ENCODE measurements at regions not wholly inside any gene's neighbourhood (a gene's known extent, or its start where the extent isn't known, plus 50 kb on each side); places are given as distances from the start of the nearest gene placed in this dataset.
A peak's percentile ranks its signal among the peaks of the same experiment; 100 is the strongest.

DNA sequence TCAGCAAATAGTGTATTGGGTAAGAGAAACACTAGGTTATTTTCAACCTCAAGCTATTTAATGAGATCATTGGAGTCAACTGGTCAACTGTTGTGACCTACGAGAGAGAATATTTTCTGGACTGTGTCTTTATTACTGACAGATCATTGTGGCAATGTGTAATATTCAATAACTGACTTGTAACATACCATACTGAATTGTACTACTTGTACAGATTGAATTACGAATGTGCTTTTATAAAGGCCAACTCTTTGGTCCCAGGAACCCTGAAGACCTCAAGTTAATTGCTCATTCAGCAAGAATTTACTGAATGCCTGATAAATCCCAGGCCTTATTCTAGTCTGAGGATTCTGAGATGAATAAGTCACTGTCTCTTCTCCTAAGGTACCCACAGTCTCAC is 56.1 kb upstream of the CAMK1G start:
- H3K4me3 Mint-ChIP-seq: no peak overlapping the region
- peaks cover 15% of the 10 kb centered on the region for H3K27me3 Mint-ChIP-seq (ENCODE audit: insufficient read depth)
- peaks cover 28% of the 10 kb centered on the region for H3K4me1 Mint-ChIP-seq (ENCODE audit: low read depth)
- H3K27ac Mint-ChIP-seq: no peak overlapping the region; the same call in 1 of the 2 replicates
- H3K36me3 Mint-ChIP-seq (ENCODE audit: low read depth): no peaks in the 10 kb centered on the region
- TF ChIP-seq, protein P1, sequence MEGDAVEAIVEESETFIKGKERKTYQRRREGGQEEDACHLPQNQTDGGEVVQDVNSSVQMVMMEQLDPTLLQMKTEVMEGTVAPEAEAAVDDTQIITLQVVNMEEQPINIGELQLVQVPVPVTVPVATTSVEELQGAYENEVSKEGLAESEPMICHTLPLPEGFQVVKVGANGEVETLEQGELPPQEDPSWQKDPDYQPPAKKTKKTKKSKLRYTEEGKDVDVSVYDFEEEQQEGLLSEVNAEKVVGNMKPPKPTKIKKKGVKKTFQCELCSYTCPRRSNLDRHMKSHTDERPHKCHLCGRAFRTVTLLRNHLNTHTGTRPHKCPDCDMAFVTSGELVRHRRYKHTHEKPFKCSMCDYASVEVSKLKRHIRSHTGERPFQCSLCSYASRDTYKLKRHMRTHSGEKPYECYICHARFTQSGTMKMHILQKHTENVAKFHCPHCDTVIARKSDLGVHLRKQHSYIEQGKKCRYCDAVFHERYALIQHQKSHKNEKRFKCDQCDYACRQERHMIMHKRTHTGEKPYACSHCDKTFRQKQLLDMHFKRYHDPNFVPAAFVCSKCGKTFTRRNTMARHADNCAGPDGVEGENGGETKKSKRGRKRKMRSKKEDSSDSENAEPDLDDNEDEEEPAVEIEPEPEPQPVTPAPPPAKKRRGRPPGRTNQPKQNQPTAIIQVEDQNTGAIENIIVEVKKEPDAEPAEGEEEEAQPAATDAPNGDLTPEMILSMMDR (IDR thresholded peaks at IDR 0.05): no peak
- no peaks in the 10 kb centered on the region for H3K9me3 Mint-ChIP-seq
- peak; percentile 74 for DNase-seq

DNA sequence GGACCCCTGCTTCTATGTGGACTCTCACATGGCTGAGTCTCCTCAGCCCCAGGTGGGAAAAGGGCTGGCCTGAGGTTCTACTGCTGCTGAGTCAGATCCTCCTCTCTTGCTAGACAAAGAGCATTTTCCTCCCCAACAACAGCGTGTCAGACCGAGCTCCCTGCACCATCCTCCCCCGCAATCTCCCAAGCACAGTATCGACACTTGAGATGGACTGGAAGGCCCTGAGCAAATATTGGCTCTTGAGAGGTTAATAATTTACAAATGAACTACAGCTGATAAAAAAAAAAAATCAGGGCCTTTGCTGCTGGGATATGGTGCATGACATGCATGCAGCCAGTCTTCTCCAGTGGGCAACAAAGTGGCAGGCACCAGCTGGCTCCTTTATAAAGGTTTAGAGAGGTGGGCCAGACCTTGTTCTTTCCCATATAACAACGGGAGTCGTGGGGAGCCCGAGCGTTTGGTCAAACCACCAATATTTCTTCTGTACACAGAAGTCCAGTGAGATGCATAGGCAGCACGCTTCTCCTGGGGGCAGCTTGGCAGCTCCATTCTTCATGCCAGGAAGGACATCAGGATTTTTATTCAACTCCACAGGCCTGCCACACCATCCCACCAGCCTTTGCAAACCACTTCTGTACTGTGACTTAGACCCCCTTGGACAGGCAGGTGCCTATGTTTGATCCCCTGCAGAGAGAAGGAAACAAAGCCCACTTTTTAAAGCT is 55.4 kb upstream of the CAMK1G start:
- Mint-ChIP-seq H3K27me3 (ENCODE audit: insufficient read depth) (peaks cover 7% of the 10 kb centered on the region), H3K27ac (no peak overlapping the region; the same call in 1 of the 2 replicates), H3K36me3 (ENCODE audit: low read depth) (no peaks in the 10 kb centered on the region), H3K4me1 (ENCODE audit: low read depth) (peaks cover 28% of the 10 kb centered on the region), H3K4me3 (no peak overlapping the region), H3K9me3 (no peaks in the 10 kb centered on the region)
- DNase-seq: no peak
- TF ChIP-seq, protein P1 (IDR thresholded peaks at IDR 0.05): no peak

DNA sequence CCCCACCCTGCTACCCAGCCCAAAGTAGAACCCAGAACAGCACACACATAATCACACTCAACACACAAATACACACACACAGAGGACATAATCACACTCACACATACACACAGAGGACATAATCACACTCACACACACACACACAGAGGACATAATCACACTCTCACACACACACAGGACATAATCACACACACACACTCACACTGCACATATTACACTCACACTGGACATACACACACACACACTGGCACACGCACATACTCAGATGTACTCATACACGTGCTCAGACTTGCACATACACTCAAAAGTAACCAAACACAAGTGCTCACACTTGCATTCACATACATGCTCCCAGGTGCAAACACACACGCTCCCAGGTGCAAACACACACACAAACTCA is 54.3 kb upstream of the CAMK1G start:
- H3K27ac Mint-ChIP-seq: no peak overlapping the region
- TF ChIP-seq, protein P1 (IDR thresholded peaks at IDR 0.05): no peak
- H3K4me1 Mint-ChIP-seq (ENCODE audit: low read depth): peaks cover 28% of the 10 kb centered on the region
- no peaks in the 10 kb centered on the region for H3K9me3 Mint-ChIP-seq
- H3K4me3 Mint-ChIP-seq: no peak overlapping the region
- peaks cover 11% of the 10 kb centered on the region for H3K27me3 Mint-ChIP-seq (ENCODE audit: insufficient read depth)
- H3K36me3 Mint-ChIP-seq (ENCODE audit: low read depth): no peaks in the 10 kb centered on the region
- no peak for DNase-seq

DNA sequence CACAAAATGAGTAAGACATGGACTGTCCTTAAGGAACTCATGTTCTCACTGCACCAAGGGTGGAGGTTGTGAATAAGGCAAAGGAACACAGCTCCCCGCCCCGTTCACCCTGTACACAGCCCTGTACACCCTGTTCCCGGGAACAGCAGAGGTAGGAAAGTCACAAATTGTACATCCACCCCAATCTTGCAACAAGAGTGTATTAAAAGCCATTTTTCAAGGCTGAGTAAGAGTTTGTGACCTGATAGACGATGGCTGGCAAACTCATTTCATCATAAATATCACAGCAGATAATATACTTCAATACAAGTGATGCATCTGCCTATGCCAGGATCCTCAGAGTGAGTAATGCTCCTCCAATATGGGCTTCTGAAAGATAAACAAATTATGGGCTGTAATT is 52.5 kb upstream of the CAMK1G start:
- no peaks in the 10 kb centered on the region for H3K36me3 Mint-ChIP-seq (ENCODE audit: low read depth)
- no peak overlapping the region for H3K27ac Mint-ChIP-seq
- TF ChIP-seq, protein P1 (IDR thresholded peaks at IDR 0.05): no peak
- peaks cover 28% of the 10 kb centered on the region for H3K4me1 Mint-ChIP-seq (ENCODE audit: low read depth)
- no peak overlapping the region for H3K4me3 Mint-ChIP-seq
- no peak for DNase-seq
- H3K27me3 Mint-ChIP-seq (ENCODE audit: insufficient read depth): peaks cover 6% of the 10 kb centered on the region
- H3K9me3 Mint-ChIP-seq: no peaks in the 10 kb centered on the region

DNA sequence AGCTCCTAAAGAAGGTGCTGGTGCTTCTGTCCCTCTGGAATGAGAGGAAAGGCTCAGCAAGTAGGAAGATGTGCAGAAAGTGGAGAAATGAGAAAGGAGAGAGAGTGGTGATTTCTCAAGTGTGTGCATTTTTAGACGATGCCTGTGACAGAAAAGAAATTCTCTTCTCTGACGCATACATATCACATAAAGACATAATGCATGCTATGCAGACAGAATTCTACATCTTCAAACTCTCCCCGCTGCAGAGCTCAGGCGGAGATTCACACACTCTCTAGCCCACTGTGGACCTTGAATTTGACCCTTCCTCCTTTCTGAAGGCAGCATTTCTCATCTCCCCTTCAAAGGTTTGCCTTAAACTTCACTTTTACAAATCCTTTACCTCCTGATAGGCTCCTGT is 52.0 kb upstream of the CAMK1G start:
- DNase-seq: no peak
- Mint-ChIP-seq H3K4me1 (ENCODE audit: low read depth) (peaks cover 28% of the 10 kb centered on the region), H3K27me3 (ENCODE audit: insufficient read depth) (peaks cover 10% of the 10 kb centered on the region)

More for the DNA sequence above, 52.0 kb upstream of the CAMK1G start:
- Mint-ChIP-seq H3K4me3 (no peak overlapping the region), H3K27ac (no peak overlapping the region), H3K36me3 (ENCODE audit: low read depth) (no peaks in the 10 kb centered on the region), H3K9me3 (no peaks in the 10 kb centered on the region)
- TF ChIP-seq, protein P1 (IDR thresholded peaks at IDR 0.05): no peak

Small RNA genes in the stretch of these regions (microRNA-seq; reads per million reads assigned to microRNA genes)
- gene MIR205: 3.9 reads per million

Measured in HFFc6 (cell line).